ENCODE measurements at regions not wholly inside any gene's neighbourhood (a gene's known extent, or its start where the extent isn't known, plus 50 kb on each side); places are given as distances from the start of the nearest gene placed in this dataset.

DNA sequence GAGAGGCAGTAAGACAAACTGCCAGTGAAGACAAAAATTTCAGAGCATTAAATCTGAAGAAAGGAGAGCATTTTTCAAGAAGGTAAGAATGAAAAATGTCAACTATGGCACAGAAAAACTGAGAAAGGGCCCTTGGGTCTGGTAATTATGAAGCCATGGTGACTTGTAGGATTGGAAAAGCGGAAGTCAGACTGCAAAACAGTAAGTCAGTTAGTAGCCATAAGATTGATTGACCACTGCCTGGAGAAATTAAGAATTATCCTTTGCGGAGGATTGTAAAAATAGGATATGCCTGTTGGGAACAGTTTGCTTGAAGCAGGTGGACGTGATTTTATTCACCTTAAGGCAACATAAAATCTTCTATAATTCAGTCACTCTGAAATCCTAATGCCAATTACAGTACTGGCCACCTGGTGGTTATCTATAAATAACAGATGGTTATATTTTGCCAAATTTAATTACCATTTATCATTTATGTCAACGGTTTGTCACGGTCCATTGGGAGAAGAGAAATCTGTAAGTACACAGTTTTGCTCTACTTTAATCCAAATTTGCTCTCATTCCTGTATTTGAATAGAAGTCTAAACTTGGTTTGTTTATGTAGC lies 127.1 kb upstream of the CNTN1 start:
- Histone ChIP-seq H3K4me3 (replicated peaks in 1 of 3; ENCODE audit: low read depth in 2 of 3, low read length in 3 of 3) (no peak overlapping the region), H3K9me3 (replicated peaks in 1 of 2; ENCODE audit: control insufficient read depth in 1 of 2, insufficient read depth in 1 of 2, low read length in 2 of 2) (no peaks in the 10 kb centered on the region), H2AFZ (ENCODE audit: insufficient read depth, low read depth, low read length, poor library complexity, severe bottlenecking) (no peak overlapping the region), H3K27ac (ENCODE audit: low read depth in 1 of 2, low read length in 2 of 2) (no peak overlapping the region), H3K36me3 (replicated peaks in 1 of 2; ENCODE audit: control insufficient read depth in 1 of 2, insufficient read depth in 2 of 2, low read length in 2 of 2) (no peaks in the 10 kb centered on the region), H3K27me3 (ENCODE audit: control insufficient read depth in 2 of 2, insufficient read depth in 2 of 2, low read length in 2 of 2) (no peaks in the 10 kb centered on the region), H3K79me2 (ENCODE audit: insufficient read depth, low read length) (no peaks in the 10 kb centered on the region), H4K20me1 (ENCODE audit: insufficient read depth, low read length) (no peaks in the 10 kb centered on the region), H3K4me1 (ENCODE audit: control insufficient read depth in 1 of 2, insufficient read depth in 2 of 2, low read length in 2 of 2) (no peaks in the 10 kb centered on the region), H3K9ac (ENCODE audit: insufficient read depth, low read length, poor library complexity, severe bottlenecking) (no peak overlapping the region), H3K4me2 (replicated peaks; ENCODE audit: extremely low read depth, low read length, poor library complexity, severe bottlenecking) (no peak overlapping the region)
- H3K4me1 Mint-ChIP-seq = no peaks in the 10 kb centered on the region
- TF ChIP-seq, protein P1, sequence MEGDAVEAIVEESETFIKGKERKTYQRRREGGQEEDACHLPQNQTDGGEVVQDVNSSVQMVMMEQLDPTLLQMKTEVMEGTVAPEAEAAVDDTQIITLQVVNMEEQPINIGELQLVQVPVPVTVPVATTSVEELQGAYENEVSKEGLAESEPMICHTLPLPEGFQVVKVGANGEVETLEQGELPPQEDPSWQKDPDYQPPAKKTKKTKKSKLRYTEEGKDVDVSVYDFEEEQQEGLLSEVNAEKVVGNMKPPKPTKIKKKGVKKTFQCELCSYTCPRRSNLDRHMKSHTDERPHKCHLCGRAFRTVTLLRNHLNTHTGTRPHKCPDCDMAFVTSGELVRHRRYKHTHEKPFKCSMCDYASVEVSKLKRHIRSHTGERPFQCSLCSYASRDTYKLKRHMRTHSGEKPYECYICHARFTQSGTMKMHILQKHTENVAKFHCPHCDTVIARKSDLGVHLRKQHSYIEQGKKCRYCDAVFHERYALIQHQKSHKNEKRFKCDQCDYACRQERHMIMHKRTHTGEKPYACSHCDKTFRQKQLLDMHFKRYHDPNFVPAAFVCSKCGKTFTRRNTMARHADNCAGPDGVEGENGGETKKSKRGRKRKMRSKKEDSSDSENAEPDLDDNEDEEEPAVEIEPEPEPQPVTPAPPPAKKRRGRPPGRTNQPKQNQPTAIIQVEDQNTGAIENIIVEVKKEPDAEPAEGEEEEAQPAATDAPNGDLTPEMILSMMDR (IDR thresholded peaks at IDR 0.05) = no peak
- intact Hi-C loops (cut with micrococcal nuclease) = no loop called here
- DNase-seq = no peak
- no peaks in the 10 kb centered on the region for H3K36me3 Mint-ChIP-seq
- H3K4me3 Mint-ChIP-seq = no peak overlapping the region
- H3K9me3 Mint-ChIP-seq = peaks cover 0 to 4% (median 0%) of the 10 kb centered on the region in 7 donors
- no peak overlapping the region for H3K27ac Mint-ChIP-seq
- no CpG with 5 or more reads among the region's 5 CpGs for WGBS (ENCODE audit: insufficient coverage)
- peaks cover 0 to 2% (median 0%) of the 10 kb centered on the region in 3 donors for H3K27me3 Mint-ChIP-seq (ENCODE audit: low read depth in 3 of 3)

DNA sequence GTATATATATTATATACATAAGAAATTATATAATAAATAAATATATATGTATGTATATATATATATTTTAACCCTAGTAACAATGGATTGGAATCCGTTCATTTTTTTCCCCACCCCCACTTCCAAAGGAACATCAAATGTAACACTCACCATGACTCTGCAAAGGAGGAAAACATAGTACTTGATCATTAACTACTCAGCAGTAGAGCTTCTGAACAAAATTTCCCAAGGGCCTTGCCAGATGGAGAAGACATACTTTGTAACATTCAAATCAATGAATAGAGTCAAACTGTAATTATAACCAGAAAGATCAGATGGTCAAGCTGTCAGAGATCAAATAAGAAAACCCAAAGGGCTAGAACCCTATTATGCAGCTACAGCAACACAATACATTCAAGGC lies 126.0 kb upstream of the CNTN1 start:
- Mint-ChIP-seq H3K4me1 (peaks cover 1% of the 10 kb centered on the region), H3K36me3 (no peaks in the 10 kb centered on the region), H3K4me3 (no peak overlapping the region), H3K9me3 (peaks cover 0 to 8% (median 3%) of the 10 kb centered on the region in 7 donors), H3K27ac (no peak overlapping the region), H3K27me3 (ENCODE audit: low read depth in 3 of 3) (peaks cover 0 to 2% (median 0%) of the 10 kb centered on the region in 3 donors)
- Histone ChIP-seq H3K27ac (ENCODE audit: low read depth in 1 of 2, low read length in 2 of 2) (no peak overlapping the region), H3K9ac (ENCODE audit: insufficient read depth, low read length, poor library complexity, severe bottlenecking) (no peak overlapping the region), H3K36me3 (replicated peaks in 1 of 2; ENCODE audit: control insufficient read depth in 1 of 2, insufficient read depth in 2 of 2, low read length in 2 of 2) (no peaks in the 10 kb centered on the region), H3K4me2 (replicated peaks; ENCODE audit: extremely low read depth, low read length, poor library complexity, severe bottlenecking) (no peak overlapping the region), H3K4me3 (replicated peaks in 1 of 3; ENCODE audit: low read depth in 2 of 3, low read length in 3 of 3) (no peak overlapping the region), H4K20me1 (ENCODE audit: insufficient read depth, low read length) (no peaks in the 10 kb centered on the region), H3K9me3 (replicated peaks in 1 of 2; ENCODE audit: control insufficient read depth in 1 of 2, insufficient read depth in 1 of 2, low read length in 2 of 2) (no peaks in the 10 kb centered on the region), H3K27me3 (ENCODE audit: control insufficient read depth in 2 of 2, insufficient read depth in 2 of 2, low read length in 2 of 2) (no peaks in the 10 kb centered on the region), H2AFZ (ENCODE audit: insufficient read depth, low read depth, low read length, poor library complexity, severe bottlenecking) (no peak overlapping the region), H3K79me2 (ENCODE audit: insufficient read depth, low read length) (no peaks in the 10 kb centered on the region), H3K4me1 (ENCODE audit: control insufficient read depth in 1 of 2, insufficient read depth in 2 of 2, low read length in 2 of 2) (no peaks in the 10 kb centered on the region)
- DNase-seq = no peak
- intact Hi-C loops (cut with micrococcal nuclease) = no loop called here
- TF ChIP-seq, protein P1 (IDR thresholded peaks at IDR 0.05) = no peak
- WGBS (ENCODE audit: insufficient coverage) = no CpG with 5 or more reads among the region's 1 CpG

Data from CD14-positive monocyte (primary cell).